Spleen (tissue), 11 donors: ENCODE measurements at regions not wholly inside any gene's neighbourhood (a gene's known extent, or its start where the extent isn't known, plus 50 kb on each side); places are given as distances from the start of the nearest gene placed in this dataset.

Experiments used
- DNase-seq: peaks from one replicate; pipeline ENCODE4 v3.0.0-alpha.2; 2020
- H3K27ac ChIP-seq, 8 donors: fragments of 200-600 bp; sonication (generic) in 7 of 8; 1 replicate in 4 of 8; 2 replicates in 4 of 8; pipeline versions ENCODE4 v1.5.0 to v1.8.0; 2016 to 2021; ENCODE audit warnings: inconsistent platforms in 4 of 8, mild to moderate bottlenecking in 4 of 8, moderate library complexity in 1 of 8
- H3K27me3 ChIP-seq, 7 donors: fragments of 200-600 bp; sonication (generic) in 6 of 7; replicated peaks in 1 of 7; 1 replicate in 4 of 7; 2 replicates in 3 of 7; pipeline versions ENCODE4 v1.5.0 to v1.8.0; 2016 to 2021; ENCODE audit warnings: inconsistent platforms in 3 of 7, mild to moderate bottlenecking in 1 of 7
- H3K36me3 ChIP-seq, 6 donors: fragments of 200-600 bp; sonication (generic) in 5 of 6; 1 replicate in 4 of 6; 2 replicates in 2 of 6; pipeline versions ENCODE4 v1.5.0 to v1.8.0; 2016 to 2021; ENCODE audit warnings: inconsistent platforms in 2 of 6
- H3K4me1 ChIP-seq, 6 donors: fragments of 200-600 bp; sonication (generic) in 5 of 6; 1 replicate in 3 of 6; 2 replicates in 3 of 6; pipeline versions ENCODE4 v1.5.0 to v1.8.0; 2016 to 2021; ENCODE audit warnings: inconsistent platforms in 3 of 6
- H3K4me3 ChIP-seq, 8 donors: fragments of 200-600 bp; sonication (generic) in 7 of 8; 1 replicate in 4 of 8; 2 replicates in 4 of 8; pipeline versions ENCODE4 v1.5.0 to v1.8.0; 2016 to 2021; ENCODE audit warnings: inconsistent platforms in 4 of 8, mild to moderate bottlenecking in 4 of 8, moderate library complexity in 2 of 8
- H3K9me3 ChIP-seq, 8 donors: fragments of 200-600 bp; sonication (generic) in 7 of 8; 1 replicate in 4 of 8; 2 replicates in 4 of 8; pipeline versions ENCODE4 v1.5.0 to v1.8.0; 2016 to 2021; ENCODE audit warnings: inconsistent platforms in 4 of 8
- CTCF ChIP-seq, 11 experiments: fragments of 200-600 bp in 7 of 11; fragments of 450-650 bp in 4 of 11; sonication (generic) in 4 of 11; IDR thresholded peaks in 8 of 11; conservative IDR thresholded peaks in 3 of 11; 1 replicate in 7 of 11; 2 replicates in 4 of 11; pipeline versions ENCODE4 v1.4.0 to v1.8.0; 2016 to 2021; ENCODE audit warnings: antibody characterized with exemption in 11 of 11, inconsistent platforms in 4 of 11, mild to moderate bottlenecking in 1 of 11
- POLR2A ChIP-seq, 3 donors: fragments of 450-650 bp; IDR thresholded peaks; one replicate each; pipeline ENCODE4 v1.5.1; 2017; ENCODE audit warnings: antibody characterized with exemption in 3 of 3, mild to moderate bottlenecking in 1 of 3
- POLR2AphosphoS5 ChIP-seq, 3 donors: sonication (generic); formaldehyde crosslinking; IDR thresholded peaks; one replicate each; pipeline ENCODE4 v1.5.1; 2017; ENCODE audit warnings: antibody characterized with exemption in 3 of 3
- WGBS, 5 donors: extraction: QIAGEN DNeasy Blood & Tissue Kit in 3 of 5; methylation state at CpG; one replicate each; pipeline versions ENCODE4 v1.1.5 to v1.1.7; 2013 to 2018; 5-methylcytosine and 5-hydroxymethylcytosine counted together
- intact Hi-C: fragments of 100-400 bp; cut with DNase I; formaldehyde crosslinking; loops from one replicate; pipeline ENCODE4 v1.15.0; 2023; ENCODE audit warnings: low total_unique reads
- donor health status: healthy with polysubstance abuse.
- donor health status: DM: no; HTN: no; CAD: no; lungs with moderate emphysema.
- donor health status: DM: no; HTN: no; CAD: no.
- donor health status: Bipolar disorder and iron deficiency.
- donor health status: healthy.
- donor health status: DM: no; HTN: no; CAD: no.
- donor health status: DM: yes; HTN: yes; CAD: no.

GRCh38 chr10:78620985-78621799, 447.6 kb upstream of the ZMIZ1 start:
- Histone ChIP-seq H3K27me3 (no peaks in the 10 kb centered on the region), H3K27ac (no peak overlapping the region), H3K4me1 (peaks cover 0 to 8% (median 5%) of the 10 kb centered on the region in 6 donors), H3K4me3 (no peak overlapping the region), H3K36me3 (no peaks in the 10 kb centered on the region), H3K9me3 (no peaks in the 10 kb centered on the region)
- WGBS, 5 donors: 70 to 77% (median 73%) methylated on average over 9 of the region's 9 CpGs
- TF ChIP-seq POLR2AphosphoS5 (IDR thresholded peaks at IDR 0.05): no peak
- TF ChIP-seq CTCF (IDR thresholded peaks at IDR 0.05 in 8 of 11, conservative IDR thresholded peaks at IDR 0.05 in 3 of 11): no peak
- TF ChIP-seq POLR2A (IDR thresholded peaks at IDR 0.05): no peak
- DNase-seq: no peak
- intact Hi-C loops: no loop called here

GRCh38 chr10:78623578-78624215, 445.1 kb upstream of the ZMIZ1 start:
- no peak for DNase-seq
- H3K36me3 ChIP-seq: no peaks in the 10 kb centered on the region
- 57 to 80% (median 71%) methylated on average over 4 of the region's 4 CpGs for WGBS, 5 donors
- H3K4me1 ChIP-seq: peaks cover 0 to 8% (median 5%) of the 10 kb centered on the region in 6 donors
- H3K27me3 ChIP-seq: peaks cover 0 to 8% (median 0%) of the 10 kb centered on the region in 7 donors
- no peaks in the 10 kb centered on the region for H3K9me3 ChIP-seq
- no peak overlapping the region for H3K27ac ChIP-seq
- no peak overlapping the region for H3K4me3 ChIP-seq
- intact Hi-C loops: no loop called here
- TF ChIP-seq POLR2AphosphoS5 (IDR thresholded peaks at IDR 0.05): no peak
- no peak for TF ChIP-seq POLR2A (IDR thresholded peaks at IDR 0.05)
- no peak for TF ChIP-seq CTCF (IDR thresholded peaks at IDR 0.05 in 8 of 11, conservative IDR thresholded peaks at IDR 0.05 in 3 of 11)

- peaks cover 0 to 12% (median 5%) of the 10 kb centered on the region in 6 donors for H3K4me1 ChIP-seq
- no peaks in the 10 kb centered on the region for H3K36me3 ChIP-seq
- intact Hi-C loops: no loop called here
- TF ChIP-seq CTCF (IDR thresholded peaks at IDR 0.05 in 8 of 11, conservative IDR thresholded peaks at IDR 0.05 in 3 of 11) (no peak), POLR2A (IDR thresholded peaks at IDR 0.05) (no peak), POLR2AphosphoS5 (IDR thresholded peaks at IDR 0.05) (no peak)
- H3K4me3 ChIP-seq: no peak overlapping the region
- 68 to 94% (median 92%) methylated on average over 2 of the region's 2 CpGs for WGBS, 5 donors
- H3K27me3 ChIP-seq: peaks cover 0 to 8% (median 0%) of the 10 kb centered on the region in 7 donors
- no peak for DNase-seq
- H3K9me3 ChIP-seq: no peaks in the 10 kb centered on the region
- no peak overlapping the region for H3K27ac ChIP-seq
Observed at GRCh38 chr10:78624791-78625190, 444.0 kb upstream of the ZMIZ1 start.

- Histone ChIP-seq H3K4me3 (no peak overlapping the region), H3K36me3 (no peaks in the 10 kb centered on the region), H3K4me1 (peaks cover 0 to 10% (median 2%) of the 10 kb centered on the region in 6 donors), H3K9me3 (no peaks in the 10 kb centered on the region), H3K27me3 (peaks cover 0 to 8% (median 0%) of the 10 kb centered on the region in 7 donors), H3K27ac (no peak overlapping the region)
- WGBS, 5 donors: 70 to 93% (median 82%) methylated on average over 10 of the region's 10 CpGs
- TF ChIP-seq POLR2A (IDR thresholded peaks at IDR 0.05): no peak
- TF ChIP-seq POLR2AphosphoS5 (IDR thresholded peaks at IDR 0.05): no peak
- TF ChIP-seq CTCF (IDR thresholded peaks at IDR 0.05 in 8 of 11, conservative IDR thresholded peaks at IDR 0.05 in 3 of 11): no peak
- no peak for DNase-seq
- intact Hi-C loops: no loop called here
Observed at GRCh38 chr10:78626471-78626870, 442.3 kb upstream of the ZMIZ1 start.
